Coronary artery (tissue), 2 donors: ENCODE measurements at regions not wholly inside any gene's neighbourhood (a gene's known extent, or its start where the extent isn't known, plus 50 kb on each side); places are given as distances from the start of the nearest gene placed in this dataset.
A peak's percentile ranks its signal among the peaks of the same experiment; 100 is the strongest.
"Not testable (repeated sequence)": the region's sequence is repeated elsewhere in the genome, so short reads cannot be mapped to it uniquely, and the experiment has no call there.

Experiments used
- DNase-seq: peaks from one replicate; pipeline ENCODE4 v3.0.0-alpha.2; 2017; ENCODE audit warnings: low spot score
- H3K27ac ChIP-seq, 2 donors: fragments of 200-600 bp; sonication (generic); one replicate each; pipeline ENCODE4 v1.5.1; 2016 to 2019
- H3K4me3 ChIP-seq: fragments of 200-600 bp; sonication (generic); 2 replicates; pipeline ENCODE4 v1.5.1; 2016; ENCODE audit warnings: mild to moderate bottlenecking, moderate library complexity
- CTCF ChIP-seq: fragments of 200-600 bp; sonication (generic); IDR thresholded peaks from one replicate; pipeline ENCODE4 v1.5.1; 2019; ENCODE audit warnings: antibody characterized with exemption

GRCh38 chr11:34001557-34002064, 49.9 kb upstream of the CAPRIN1 start:
- no peak overlapping the region for H3K4me3 ChIP-seq
- no peak for TF ChIP-seq CTCF
- DNase-seq: no peak
- no peak overlapping the region for H3K27ac ChIP-seq

GRCh38 chr11:33999393-33999792, 52.1 kb upstream of the CAPRIN1 start:
- TF ChIP-seq CTCF: no peak
- H3K27ac ChIP-seq: no peak overlapping the region
- no peak overlapping the region for H3K4me3 ChIP-seq
- no peak for DNase-seq

GRCh38 chr11:33997584-33998251, 53.8 kb upstream of the CAPRIN1 start:
- Histone ChIP-seq H3K27ac (no peak overlapping the region), H3K4me3 (no peak overlapping the region)
- no peak for DNase-seq
- TF ChIP-seq CTCF: no peak

- Histone ChIP-seq H3K27ac (no peak overlapping the region), H3K4me3 (peak overlapping the region; percentile 12)
- peak; percentile 75 for TF ChIP-seq CTCF
Measured at GRCh38 chr11:33996498-33997454, 54.8 kb upstream of the CAPRIN1 start.

GRCh38 chr11:33994937-33995336, 56.6 kb upstream of the CAPRIN1 start:
- no peak for TF ChIP-seq CTCF
- Histone ChIP-seq H3K4me3 (no peak overlapping the region), H3K27ac (no peak overlapping the region)
- DNase-seq: no peak

More at GRCh38 chr11:33996498-33997454, 54.8 kb upstream of the CAPRIN1 start:
- no peak for DNase-seq

GRCh38 chr11:33991136-33991535, 60.4 kb upstream of the CAPRIN1 start:
- H3K4me3 ChIP-seq, DNase-seq, H3K27ac ChIP-seq: not testable (repeated sequence)

- H3K4me3 ChIP-seq, H3K27ac ChIP-seq, DNase-seq: not testable (repeated sequence)
Measured at GRCh38 chr11:33990131-33990530, 61.4 kb upstream of the CAPRIN1 start.
